ENCODE measurements at regions not wholly inside any gene's neighbourhood (a gene's known extent, or its start where the extent isn't known, plus 50 kb on each side); places are given as distances from the start of the nearest gene placed in this dataset.

DNA sequence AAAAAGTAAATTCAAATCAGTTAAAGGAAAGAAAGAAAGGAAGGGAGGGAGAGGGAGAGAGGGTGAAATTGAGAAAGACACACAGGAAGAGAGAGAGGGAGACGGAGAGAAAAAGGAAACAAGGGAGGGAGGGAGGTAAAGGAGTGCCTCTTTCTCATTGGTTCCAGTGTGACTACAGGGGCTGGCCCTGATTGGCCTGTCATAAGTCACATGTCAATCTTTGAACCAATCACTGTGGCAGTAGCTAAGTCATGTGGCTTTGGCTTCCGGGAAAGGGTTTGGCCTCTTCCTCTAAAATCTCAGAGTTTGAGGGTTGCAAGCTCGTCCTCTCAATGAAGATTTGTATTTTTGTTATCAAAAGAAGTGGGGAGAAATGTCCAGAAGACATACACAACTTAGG, 150.2 kb downstream of the RAB11FIP2 start:
- no peak overlapping the region for H3K4me2 ChIP-seq (ENCODE audit: insufficient read depth, low read length)
- no peaks in the 10 kb centered on the region for H3K9me1 ChIP-seq (replicated peaks; ENCODE audit: control insufficient read depth, extremely low read depth, insufficient read depth, low read length)
- H3K9me3 ChIP-seq (replicated peaks; ENCODE audit: control insufficient read depth, insufficient read depth, low read length): no peaks in the 10 kb centered on the region
- DNase-seq (ENCODE audit: low read depth, low spot score) (no peak), FAIRE-seq (no peak)
- no peak overlapping the region for H2AFZ ChIP-seq (ENCODE audit: low read depth, low read length)
- no peak for TF ChIP-seq JUN (IDR thresholded peaks at IDR 0.05; ENCODE audit: borderline replicate concordance, insufficient read depth, insufficient read length, low read depth)
- TF ChIP-seq EZH2 (IDR thresholded peaks at IDR 0.05; ENCODE audit: borderline replicate concordance, low read depth, low read length, severe bottlenecking): no peak
- no peak for TF ChIP-seq GATA2 (IDR thresholded peaks at IDR 0.05; ENCODE audit: insufficient read depth, insufficient read length, low read depth, low read length)
- no peak for TF ChIP-seq FOS (IDR thresholded peaks at IDR 0.05; ENCODE audit: borderline replicate concordance, insufficient read depth, low read length)
- TF ChIP-seq MAX (IDR thresholded peaks at IDR 0.05; ENCODE audit: insufficient read depth, insufficient read length): no peak
- no peaks in the 10 kb centered on the region for H3K36me3 ChIP-seq (ENCODE audit: control insufficient read depth in 2 of 2, extremely low read depth in 1 of 2, insufficient read depth in 2 of 2, low read length in 2 of 2)
- H3K9ac ChIP-seq (replicated peaks; ENCODE audit: extremely low read depth, insufficient read depth, low read length): no peak overlapping the region
- ChIA-PET CTCF (no interaction called here), POLR2A (no interaction called here)
- dilution Hi-C loops (cut with MboI; ENCODE audit: extremely low pct_ligation_motif_present, low sequenced_read_pairs): no loop called here
- no peaks in the 10 kb centered on the region for H3K79me2 ChIP-seq (ENCODE audit: control insufficient read depth, insufficient read depth, low read length)
- H3K4me3 ChIP-seq (replicated peaks in 1 of 3; ENCODE audit: insufficient read depth in 1 of 3, low read depth in 1 of 3, low read length in 3 of 3): no peak overlapping the region
- no peaks in the 10 kb centered on the region for H3K4me1 ChIP-seq (ENCODE audit: control insufficient read depth, extremely low read depth, insufficient read depth, low read length)
- H3K27me3 ChIP-seq (ENCODE audit: control insufficient read depth in 2 of 2, insufficient read depth in 2 of 2, low read length in 2 of 2): no peaks in the 10 kb centered on the region
- no peaks in the 10 kb centered on the region for H4K20me1 ChIP-seq (replicated peaks; ENCODE audit: control insufficient read depth, extremely low read depth, insufficient read depth, low read length)
- no peak overlapping the region for H3K27ac ChIP-seq (ENCODE audit: insufficient read depth, low read depth, low read length)
- intact Hi-C loops (cut with micrococcal nuclease): no loop called here
- no TSS peak for BruUV-seq (replicated peaks)

DNA sequence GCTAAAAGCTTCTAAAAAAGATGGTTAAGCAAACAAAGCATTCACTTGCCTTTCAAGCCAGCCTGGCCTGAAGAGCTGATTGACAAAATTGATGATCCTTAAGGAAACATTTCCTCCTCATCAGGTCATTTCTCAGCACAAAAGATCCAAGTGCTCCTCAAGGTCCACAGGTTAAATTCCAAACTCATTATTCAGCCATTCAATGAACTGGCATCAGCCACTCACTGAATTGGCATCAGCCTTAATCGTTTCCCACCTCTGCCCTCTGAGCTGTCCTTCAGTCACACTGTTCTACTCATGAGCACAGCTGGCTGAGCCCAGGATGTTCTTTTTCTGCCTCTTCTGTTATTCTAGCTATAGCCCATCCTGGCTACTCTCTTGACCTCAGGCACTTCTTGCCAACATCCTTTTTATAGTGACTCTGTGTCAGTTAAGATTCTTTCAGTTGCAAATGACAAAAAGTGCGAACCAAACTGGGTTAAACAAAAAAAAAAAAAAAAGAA, 147.5 kb downstream of the RAB11FIP2 start:
- Histone ChIP-seq H3K9me1 (replicated peaks; ENCODE audit: control insufficient read depth, extremely low read depth, insufficient read depth, low read length) (no peaks in the 10 kb centered on the region), H3K4me1 (ENCODE audit: control insufficient read depth, extremely low read depth, insufficient read depth, low read length) (no peaks in the 10 kb centered on the region), H3K9ac (replicated peaks; ENCODE audit: extremely low read depth, insufficient read depth, low read length) (no peak overlapping the region), H3K36me3 (ENCODE audit: control insufficient read depth in 2 of 2, extremely low read depth in 1 of 2, insufficient read depth in 2 of 2, low read length in 2 of 2) (no peaks in the 10 kb centered on the region), H3K79me2 (ENCODE audit: control insufficient read depth, insufficient read depth, low read length) (no peaks in the 10 kb centered on the region), H3K9me3 (replicated peaks; ENCODE audit: control insufficient read depth, insufficient read depth, low read length) (no peaks in the 10 kb centered on the region), H3K27ac (ENCODE audit: insufficient read depth, low read depth, low read length) (no peak overlapping the region), H3K4me2 (ENCODE audit: insufficient read depth, low read length) (no peak overlapping the region), H3K27me3 (ENCODE audit: control insufficient read depth in 2 of 2, insufficient read depth in 2 of 2, low read length in 2 of 2) (no peaks in the 10 kb centered on the region), H3K4me3 (replicated peaks in 1 of 3; ENCODE audit: insufficient read depth in 1 of 3, low read depth in 1 of 3, low read length in 3 of 3) (no peak overlapping the region), H4K20me1 (replicated peaks; ENCODE audit: control insufficient read depth, extremely low read depth, insufficient read depth, low read length) (no peaks in the 10 kb centered on the region), H2AFZ (ENCODE audit: low read depth, low read length) (no peak overlapping the region)
- no TSS peak for BruUV-seq (replicated peaks)
- intact Hi-C loops (cut with micrococcal nuclease): no loop called here
- dilution Hi-C loops (cut with MboI; ENCODE audit: extremely low pct_ligation_motif_present, low sequenced_read_pairs): no loop called here
- TF ChIP-seq FOS (IDR thresholded peaks at IDR 0.05; ENCODE audit: borderline replicate concordance, insufficient read depth, low read length): no peak
- TF ChIP-seq CTCF (IDR thresholded peaks at IDR 0.05; ENCODE audit: extremely low read depth in 1 of 2, insufficient read depth in 1 of 2, low read depth in 1 of 2, low read length in 2 of 2): no peak
- TF ChIP-seq GATA2 (IDR thresholded peaks at IDR 0.05; ENCODE audit: insufficient read depth, insufficient read length, low read depth, low read length): no peak
- TF ChIP-seq MAX (IDR thresholded peaks at IDR 0.05; ENCODE audit: insufficient read depth, insufficient read length): no peak
- TF ChIP-seq MYC (IDR thresholded peaks at IDR 0.05; ENCODE audit: low read depth, low read length): no peak
- TF ChIP-seq EZH2 (IDR thresholded peaks at IDR 0.05; ENCODE audit: borderline replicate concordance, low read depth, low read length, severe bottlenecking): no peak
- TF ChIP-seq POLR2AphosphoS5 (IDR thresholded peaks at IDR 0.05; ENCODE audit: insufficient read depth, low read depth, low read length): no peak
- TF ChIP-seq JUN (IDR thresholded peaks at IDR 0.05; ENCODE audit: borderline replicate concordance, insufficient read depth, insufficient read length, low read depth): no peak
- no peak for TF ChIP-seq POLR2A (IDR thresholded peaks at IDR 0.05; ENCODE audit: low read depth, low read length)
- POLR2A ChIA-PET: no interaction called here
- CTCF ChIA-PET: no interaction called here
- no peak for DNase-seq (ENCODE audit: low read depth, low spot score)
- FAIRE-seq: no peak

Measured in endothelial cell of umbilical vein (primary cell).